MM.1S (cell line): ENCODE measurements at regions not wholly inside any gene's neighbourhood (a gene's known extent, or its start where the extent isn't known, plus 50 kb on each side); places are given as distances from the start of the nearest gene placed in this dataset.

Experiments
- CTCF ChIP-seq: fragments of 300-600 bp; sonication (generic); IDR thresholded peaks from 2 replicates; pipeline ENCODE4 v1.5.1; 2016; ENCODE audit warnings: antibody characterized with exemption, low read length, mixed read lengths
- EZH2 ChIP-seq: fragments of 300-600 bp; sonication (generic); optimal IDR thresholded peaks from 2 replicates; pipeline ENCODE3; 2017; ENCODE audit warnings: low read depth, mild to moderate bottlenecking, antibody characterized with exemption, low read length, mixed read lengths

- TF ChIP-seq EZH2, result no peak
- no peak for TF ChIP-seq CTCF
Measured at GRCh38 chr12:24088751-24089509, 139.5 kb upstream of the SOX5 start.
